Right atrium auricular region (tissue), 2 donors: ENCODE measurements at regions not wholly inside any gene's neighbourhood (a gene's known extent, or its start where the extent isn't known, plus 50 kb on each side); places are given as distances from the start of the nearest gene placed in this dataset.

Experiments used
- DNase-seq: peaks from one replicate; pipeline ENCODE4 v3.0.0-alpha.2; 2019; ENCODE audit warnings: low spot score
- H3K27ac ChIP-seq, 2 donors: fragments of 200-600 bp; sonication (generic); 1 replicate in 1 of 2; 2 replicates in 1 of 2; pipeline ENCODE4 v1.5.1; 2016 to 2019
- H3K27me3 ChIP-seq, 2 donors: fragments of 200-600 bp; sonication (generic); one replicate each; pipeline versions ENCODE4 v1.5.1 to v1.6.0; 2017 to 2019
- H3K36me3 ChIP-seq: fragments of 200-600 bp; sonication (generic); one replicate; pipeline ENCODE4 v1.5.1; 2016
- H3K4me1 ChIP-seq, 2 donors: fragments of 200-600 bp; sonication (generic); one replicate each; pipeline versions ENCODE4 v1.5.1 to v1.6.0; 2017 to 2019
- H3K4me3 ChIP-seq, 2 donors: fragments of 200-600 bp; sonication (generic); 1 replicate in 1 of 2; 2 replicates in 1 of 2; pipeline ENCODE4 v1.5.1; 2017 to 2019; ENCODE audit warnings: mild to moderate bottlenecking in 1 of 2, moderate library complexity in 1 of 2
- H3K9me3 ChIP-seq, 2 donors: fragments of 200-600 bp; sonication (generic); one replicate each; pipeline ENCODE4 v1.5.1; 2019
- TF ChIP-seq, protein P1 (sequence below), 2 donors: fragments of 200-600 bp; sonication (generic); IDR thresholded peaks; one replicate each; pipeline ENCODE4 v1.5.1; 2019; ENCODE audit warnings: antibody characterized with exemption in 2 of 2

DNA sequence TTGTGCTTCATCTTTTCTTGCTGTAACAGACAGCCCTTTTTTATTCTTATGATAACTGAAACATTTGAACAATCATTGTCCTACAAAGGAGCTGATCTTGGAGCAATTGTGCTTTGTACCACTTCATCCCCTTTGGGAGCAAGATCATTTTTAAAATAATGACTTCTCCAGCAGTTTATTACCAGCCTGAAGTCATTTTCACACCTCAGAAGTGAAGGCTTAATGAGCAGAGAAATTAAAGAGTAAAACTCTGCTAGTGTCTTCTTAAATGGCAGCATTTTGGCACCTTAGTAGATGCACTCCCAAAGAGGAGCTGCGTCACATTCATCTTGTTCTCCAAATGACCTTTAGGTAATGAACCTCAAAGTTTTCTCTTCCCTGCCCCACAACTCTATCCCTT, 439.6 kb upstream of the CAMK1G start:
- no peak for DNase-seq
- no peaks in the 10 kb centered on the region for H3K27me3 ChIP-seq
- H3K36me3 ChIP-seq = no peaks in the 10 kb centered on the region
- H3K4me3 ChIP-seq = no peak overlapping the region
- H3K27ac ChIP-seq = no peak overlapping the region
- TF ChIP-seq, protein P1, sequence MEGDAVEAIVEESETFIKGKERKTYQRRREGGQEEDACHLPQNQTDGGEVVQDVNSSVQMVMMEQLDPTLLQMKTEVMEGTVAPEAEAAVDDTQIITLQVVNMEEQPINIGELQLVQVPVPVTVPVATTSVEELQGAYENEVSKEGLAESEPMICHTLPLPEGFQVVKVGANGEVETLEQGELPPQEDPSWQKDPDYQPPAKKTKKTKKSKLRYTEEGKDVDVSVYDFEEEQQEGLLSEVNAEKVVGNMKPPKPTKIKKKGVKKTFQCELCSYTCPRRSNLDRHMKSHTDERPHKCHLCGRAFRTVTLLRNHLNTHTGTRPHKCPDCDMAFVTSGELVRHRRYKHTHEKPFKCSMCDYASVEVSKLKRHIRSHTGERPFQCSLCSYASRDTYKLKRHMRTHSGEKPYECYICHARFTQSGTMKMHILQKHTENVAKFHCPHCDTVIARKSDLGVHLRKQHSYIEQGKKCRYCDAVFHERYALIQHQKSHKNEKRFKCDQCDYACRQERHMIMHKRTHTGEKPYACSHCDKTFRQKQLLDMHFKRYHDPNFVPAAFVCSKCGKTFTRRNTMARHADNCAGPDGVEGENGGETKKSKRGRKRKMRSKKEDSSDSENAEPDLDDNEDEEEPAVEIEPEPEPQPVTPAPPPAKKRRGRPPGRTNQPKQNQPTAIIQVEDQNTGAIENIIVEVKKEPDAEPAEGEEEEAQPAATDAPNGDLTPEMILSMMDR (IDR thresholded peaks at IDR 0.05) = no peak
- no peaks in the 10 kb centered on the region for H3K4me1 ChIP-seq
- H3K9me3 ChIP-seq = no peaks in the 10 kb centered on the region

DNA sequence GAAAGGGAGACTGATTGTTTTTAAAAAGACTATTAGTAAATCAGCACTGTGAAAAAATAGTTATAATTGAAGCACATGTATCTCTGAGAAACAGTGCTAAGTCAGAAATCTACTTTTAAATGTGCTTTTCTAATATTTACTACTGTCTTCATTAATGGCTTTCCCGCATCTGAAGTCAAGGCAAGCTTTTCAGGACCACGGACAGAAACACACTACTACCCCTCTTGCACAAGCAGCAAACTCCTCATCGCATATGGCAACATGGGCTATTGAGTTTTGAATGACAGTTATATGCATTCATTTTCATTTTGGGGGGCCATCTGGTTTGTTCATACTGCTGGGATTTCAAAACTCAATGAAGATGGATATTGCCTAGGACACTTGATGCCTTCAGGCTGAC, 433.4 kb upstream of the CAMK1G start:
- DNase-seq = no peak
- H3K4me3 ChIP-seq = no peak overlapping the region
- TF ChIP-seq, protein P1 (IDR thresholded peaks at IDR 0.05) = no peak
- no peaks in the 10 kb centered on the region for H3K36me3 ChIP-seq
- no peaks in the 10 kb centered on the region for H3K27me3 ChIP-seq
- H3K9me3 ChIP-seq = no peaks in the 10 kb centered on the region
- no peaks in the 10 kb centered on the region for H3K4me1 ChIP-seq
- H3K27ac ChIP-seq = no peak overlapping the region

DNA sequence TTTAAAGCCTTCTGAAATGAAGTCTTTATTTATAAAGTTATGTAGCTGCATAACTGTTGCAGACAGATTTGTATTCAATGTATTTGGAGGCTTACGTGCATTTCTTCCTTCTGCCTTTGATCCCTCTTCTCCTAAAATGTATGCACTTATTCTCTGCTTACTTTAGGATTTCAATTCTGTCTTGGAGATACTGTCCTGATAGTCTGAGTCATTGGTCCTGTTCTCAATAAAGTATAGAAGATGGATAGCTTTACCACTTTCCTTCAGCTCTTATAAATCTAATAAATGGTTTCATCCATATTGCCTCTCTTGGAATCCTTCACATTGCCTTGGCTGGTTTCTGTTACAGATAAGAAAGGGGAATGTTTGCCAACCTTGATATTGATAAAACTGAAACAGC, 430.1 kb upstream of the CAMK1G start:
- no peaks in the 10 kb centered on the region for H3K4me1 ChIP-seq
- TF ChIP-seq, protein P1 (IDR thresholded peaks at IDR 0.05) = no peak
- DNase-seq = no peak
- H3K9me3 ChIP-seq = no peaks in the 10 kb centered on the region
- H3K4me3 ChIP-seq = no peak overlapping the region
- H3K36me3 ChIP-seq = no peaks in the 10 kb centered on the region
- no peak overlapping the region for H3K27ac ChIP-seq
- no peaks in the 10 kb centered on the region for H3K27me3 ChIP-seq

DNA sequence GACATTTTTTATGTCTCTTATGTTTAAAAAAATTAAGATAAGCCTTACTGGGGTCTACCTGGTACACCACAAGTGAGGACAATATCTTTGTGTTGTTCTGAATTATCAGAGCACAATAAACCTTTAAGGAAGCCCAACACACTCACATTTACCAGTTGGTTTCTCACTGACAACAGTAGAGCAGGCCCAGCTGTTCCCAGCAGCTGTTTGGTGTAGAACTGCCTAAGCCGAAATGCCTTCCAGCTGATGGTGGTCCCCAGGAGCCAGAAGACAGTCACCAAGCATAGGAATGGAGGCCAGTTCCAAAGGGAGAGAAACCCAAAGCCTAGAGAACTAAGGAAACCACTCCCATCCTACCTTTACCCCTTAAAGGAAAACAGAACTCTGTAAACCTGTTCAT, 428.6 kb upstream of the CAMK1G start:
- no peak overlapping the region for H3K27ac ChIP-seq
- no peak for DNase-seq
- TF ChIP-seq, protein P1 (IDR thresholded peaks at IDR 0.05) = no peak
- no peaks in the 10 kb centered on the region for H3K36me3 ChIP-seq
- no peaks in the 10 kb centered on the region for H3K9me3 ChIP-seq
- no peak overlapping the region for H3K4me3 ChIP-seq
- H3K27me3 ChIP-seq = no peaks in the 10 kb centered on the region
- no peaks in the 10 kb centered on the region for H3K4me1 ChIP-seq

DNA sequence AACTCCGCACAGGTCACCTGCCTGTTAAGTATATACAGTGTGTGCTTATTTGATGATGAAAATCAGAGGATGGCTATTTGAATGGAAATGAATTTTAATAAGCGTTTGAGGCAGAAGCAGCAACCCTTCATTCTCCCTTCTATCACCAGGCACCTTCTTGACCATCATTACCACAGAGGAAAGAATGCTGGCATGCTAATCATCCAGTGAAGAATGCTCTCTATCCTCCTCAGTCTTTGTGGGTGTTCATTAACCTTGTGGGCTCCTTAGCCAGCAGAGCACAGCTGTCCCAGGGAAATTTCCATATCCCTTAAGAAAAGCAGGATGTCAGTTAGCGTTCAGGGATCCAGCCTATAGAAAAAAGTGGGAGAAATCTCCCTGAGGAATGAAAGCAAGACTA, 428.0 kb upstream of the CAMK1G start:
- no peak overlapping the region for H3K4me3 ChIP-seq
- no peak overlapping the region for H3K27ac ChIP-seq
- TF ChIP-seq, protein P1 (IDR thresholded peaks at IDR 0.05) = no peak
- no peaks in the 10 kb centered on the region for H3K4me1 ChIP-seq
- H3K27me3 ChIP-seq = no peaks in the 10 kb centered on the region
- H3K9me3 ChIP-seq = no peaks in the 10 kb centered on the region
- no peaks in the 10 kb centered on the region for H3K36me3 ChIP-seq
- no peak for DNase-seq

DNA sequence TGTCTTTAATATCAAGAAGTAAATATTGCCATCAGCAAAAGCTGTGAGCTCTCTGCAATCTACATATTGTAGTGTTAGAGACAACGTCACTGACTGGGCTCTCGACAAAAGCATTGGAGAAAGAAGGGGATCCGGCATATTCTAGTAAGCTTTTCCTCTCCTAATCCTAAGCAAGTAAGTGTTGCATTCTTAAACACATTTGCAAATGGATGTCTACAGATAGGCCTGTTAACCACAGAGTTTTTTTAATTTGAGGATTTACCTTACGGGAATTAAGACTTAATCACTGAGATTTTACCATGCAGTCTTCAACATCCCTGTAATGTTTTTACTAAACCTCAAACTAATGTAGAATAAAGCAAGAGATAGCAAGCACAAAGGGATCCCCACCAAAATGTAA, 426.5 kb upstream of the CAMK1G start:
- Histone ChIP-seq H3K27me3 (no peaks in the 10 kb centered on the region), H3K27ac (no peak overlapping the region), H3K4me3 (no peak overlapping the region), H3K36me3 (no peaks in the 10 kb centered on the region), H3K9me3 (no peaks in the 10 kb centered on the region), H3K4me1 (no peaks in the 10 kb centered on the region)
- TF ChIP-seq, protein P1 (IDR thresholded peaks at IDR 0.05) = no peak
- DNase-seq = no peak
